Suprapubic skin (tissue), 4 donors: ENCODE measurements at regions not wholly inside any gene's neighbourhood (a gene's known extent, or its start where the extent isn't known, plus 50 kb on each side); places are given as distances from the start of the nearest gene placed in this dataset.

Experiments used
- DNase-seq, 2 donors: peaks; one replicate each; pipeline ENCODE4 v3.0.0-alpha.2; 2019; ENCODE audit warnings: low spot score in 2 of 2
- H3K27ac ChIP-seq: fragments of 200-600 bp; sonication (generic); one replicate; pipeline ENCODE4 v1.5.1; 2019
- H3K27me3 ChIP-seq: fragments of 200-600 bp; sonication (generic); one replicate; pipeline ENCODE4 v1.5.1; 2019
- H3K36me3 ChIP-seq: fragments of 200-600 bp; sonication (generic); one replicate; pipeline ENCODE4 v1.5.1; 2019
- H3K4me1 ChIP-seq: fragments of 200-600 bp; sonication (generic); one replicate; pipeline ENCODE4 v1.5.1; 2019
- H3K4me3 ChIP-seq: fragments of 200-600 bp; sonication (generic); one replicate; pipeline ENCODE4 v1.5.1; 2019; ENCODE audit warnings: mild to moderate bottlenecking
- H3K9me3 ChIP-seq: fragments of 200-600 bp; sonication (generic); one replicate; pipeline ENCODE4 v1.5.1; 2019
- EP300 ChIP-seq: sonication (generic); formaldehyde crosslinking; IDR thresholded peaks from one replicate; pipeline ENCODE4 v1.6.1; 2017; ENCODE audit warnings: antibody characterized with exemption
- POLR2A ChIP-seq, 2 donors: fragments of 450-650 bp; IDR thresholded peaks; one replicate each; pipeline ENCODE4 v1.6.1; 2017; ENCODE audit warnings: antibody characterized with exemption in 2 of 2, mild to moderate bottlenecking in 2 of 2, moderate library complexity in 2 of 2
- POLR2AphosphoS5 ChIP-seq, 3 donors: sonication (generic); formaldehyde crosslinking; IDR thresholded peaks; one replicate each; pipeline ENCODE4 v1.6.1; 2017; ENCODE audit warnings: antibody characterized with exemption in 3 of 3
- WGBS: methylation state at CpG from one replicate; pipeline ENCODE4 v1.1.5; 2018; 5-methylcytosine and 5-hydroxymethylcytosine counted together
- TF ChIP-seq, protein P1 (sequence below), 2 donors: fragments of 200-600 bp in 1 of 2; fragments of 450-650 bp in 1 of 2; sonication (generic) in 1 of 2; IDR thresholded peaks; one replicate each; pipeline ENCODE4 v1.5.1; 2016 to 2019; ENCODE audit warnings: antibody characterized with exemption in 2 of 2, mild to moderate bottlenecking in 1 of 2, moderate library complexity in 1 of 2

DNA sequence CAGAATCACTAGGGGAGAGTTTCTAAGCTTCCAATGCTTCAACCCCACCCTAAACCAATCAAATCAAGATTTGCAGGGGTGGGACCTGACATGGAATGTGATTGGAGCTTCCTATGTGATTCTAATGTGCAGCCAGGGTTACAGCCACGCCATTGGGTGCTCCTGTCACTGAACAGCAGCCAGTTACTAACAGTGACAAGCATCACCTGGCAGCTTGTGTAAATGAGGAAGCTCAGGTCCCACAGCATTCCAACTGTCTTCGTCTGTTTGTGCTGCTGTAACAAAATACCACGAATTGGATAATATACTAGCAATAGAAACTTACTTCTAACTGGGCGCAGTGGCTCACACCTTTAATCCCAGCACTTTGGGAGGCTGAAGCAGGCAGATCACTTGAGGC is 294.9 kb downstream of the SHQ1 start:
- H3K4me1 ChIP-seq, result no peaks in the 10 kb centered on the region
- WGBS, result 74% methylated on average over 4 of the region's 4 CpGs
- H3K4me3 ChIP-seq, result no peak overlapping the region
- no peaks in the 10 kb centered on the region for H3K27me3 ChIP-seq
- H3K36me3 ChIP-seq, result no peaks in the 10 kb centered on the region
- H3K9me3 ChIP-seq, result no peaks in the 10 kb centered on the region
- TF ChIP-seq POLR2AphosphoS5 (IDR thresholded peaks at IDR 0.05), result no peak
- no peak for TF ChIP-seq POLR2A (IDR thresholded peaks at IDR 0.05)
- TF ChIP-seq, protein P1, sequence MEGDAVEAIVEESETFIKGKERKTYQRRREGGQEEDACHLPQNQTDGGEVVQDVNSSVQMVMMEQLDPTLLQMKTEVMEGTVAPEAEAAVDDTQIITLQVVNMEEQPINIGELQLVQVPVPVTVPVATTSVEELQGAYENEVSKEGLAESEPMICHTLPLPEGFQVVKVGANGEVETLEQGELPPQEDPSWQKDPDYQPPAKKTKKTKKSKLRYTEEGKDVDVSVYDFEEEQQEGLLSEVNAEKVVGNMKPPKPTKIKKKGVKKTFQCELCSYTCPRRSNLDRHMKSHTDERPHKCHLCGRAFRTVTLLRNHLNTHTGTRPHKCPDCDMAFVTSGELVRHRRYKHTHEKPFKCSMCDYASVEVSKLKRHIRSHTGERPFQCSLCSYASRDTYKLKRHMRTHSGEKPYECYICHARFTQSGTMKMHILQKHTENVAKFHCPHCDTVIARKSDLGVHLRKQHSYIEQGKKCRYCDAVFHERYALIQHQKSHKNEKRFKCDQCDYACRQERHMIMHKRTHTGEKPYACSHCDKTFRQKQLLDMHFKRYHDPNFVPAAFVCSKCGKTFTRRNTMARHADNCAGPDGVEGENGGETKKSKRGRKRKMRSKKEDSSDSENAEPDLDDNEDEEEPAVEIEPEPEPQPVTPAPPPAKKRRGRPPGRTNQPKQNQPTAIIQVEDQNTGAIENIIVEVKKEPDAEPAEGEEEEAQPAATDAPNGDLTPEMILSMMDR (IDR thresholded peaks at IDR 0.05), result no peak
- TF ChIP-seq EP300, result no peak
- no peak overlapping the region for H3K27ac ChIP-seq
- no peak for DNase-seq

DNA sequence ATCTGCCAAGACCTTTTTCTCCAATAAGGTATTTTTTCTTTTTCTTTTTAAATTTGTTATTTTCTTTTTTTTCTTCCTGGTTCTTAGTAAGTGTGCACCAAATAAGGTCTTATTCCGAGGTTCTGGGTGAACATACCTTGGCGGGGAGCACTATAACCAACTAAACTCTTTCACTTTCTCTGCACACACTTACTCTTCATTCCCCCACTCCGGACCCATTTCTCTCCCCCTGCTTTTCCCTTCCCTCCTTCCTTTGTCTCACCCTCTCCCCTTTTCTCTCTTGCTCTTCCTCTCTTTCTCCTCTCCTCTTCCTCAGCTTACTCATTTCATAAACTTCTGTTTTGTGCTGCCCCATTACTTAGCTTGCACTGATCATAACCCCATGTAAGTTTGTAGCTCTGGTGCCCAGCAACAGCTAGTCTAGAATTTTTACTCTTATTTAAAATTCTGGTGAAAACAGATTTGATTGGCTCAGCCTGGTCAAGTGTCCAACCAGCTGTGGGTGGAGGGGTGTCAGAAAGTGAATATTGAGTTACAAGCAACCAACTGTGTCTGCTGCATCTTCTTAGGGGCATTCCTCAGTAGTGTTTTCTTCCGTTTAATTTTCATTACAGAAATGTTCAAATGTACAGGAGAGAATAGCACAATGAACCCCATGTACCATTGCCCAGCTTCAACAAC is 297.5 kb downstream of the SHQ1 start:
- TF ChIP-seq, protein P1 (IDR thresholded peaks at IDR 0.05), result no peak
- TF ChIP-seq POLR2AphosphoS5 (IDR thresholded peaks at IDR 0.05) (no peak), EP300 (no peak), POLR2A (IDR thresholded peaks at IDR 0.05) (no peak)
- WGBS, result 96% methylated on average over 4 of the region's 4 CpGs
- no peak for DNase-seq
- no peaks in the 10 kb centered on the region for H3K4me1 ChIP-seq
- H3K27ac ChIP-seq, result no peak overlapping the region
- H3K4me3 ChIP-seq, result no peak overlapping the region
- H3K27me3 ChIP-seq, result no peaks in the 10 kb centered on the region
- no peaks in the 10 kb centered on the region for H3K36me3 ChIP-seq
- H3K9me3 ChIP-seq, result no peaks in the 10 kb centered on the region

DNA sequence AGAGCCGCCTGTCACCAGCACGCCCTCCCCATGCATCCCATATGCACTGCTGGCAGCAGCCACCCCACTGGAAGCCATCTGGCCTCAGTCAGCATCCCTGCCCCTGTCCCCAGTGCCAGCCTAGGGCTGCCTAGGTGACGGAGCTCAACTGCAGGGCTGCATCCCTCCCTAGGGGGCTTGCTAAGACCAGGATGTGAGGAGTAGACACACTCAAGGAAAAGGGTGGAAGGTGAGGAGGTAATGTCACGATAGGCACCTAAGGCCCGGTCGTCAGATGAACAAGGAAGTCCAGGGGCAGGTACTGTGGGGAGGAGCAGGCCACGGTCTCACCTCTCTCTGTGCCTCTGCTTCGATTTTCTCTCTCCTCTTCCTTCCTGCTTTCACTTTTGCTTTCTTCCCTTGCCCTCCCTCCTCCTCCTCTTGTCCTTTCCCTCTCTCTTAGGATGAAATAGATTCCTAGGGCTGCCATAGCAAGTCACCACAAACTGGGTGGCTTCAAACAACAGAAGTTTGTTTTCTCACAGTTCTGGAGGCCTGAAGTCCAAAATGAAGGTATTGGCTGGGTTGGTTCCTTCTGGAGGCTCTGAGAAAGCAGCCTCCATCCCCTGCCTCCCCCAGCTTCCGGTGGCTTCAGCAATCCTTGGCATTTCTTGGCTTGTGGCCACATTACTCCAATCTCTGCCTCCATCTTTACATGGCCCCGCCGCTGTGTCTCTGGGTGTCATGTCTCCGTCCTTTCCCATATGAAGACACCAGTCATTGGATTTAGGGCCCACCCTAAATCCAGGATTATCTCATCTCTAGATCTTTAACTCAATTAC is 298.3 kb downstream of the SHQ1 start:
- Histone ChIP-seq H3K4me3 (no peak overlapping the region), H3K27ac (no peak overlapping the region), H3K27me3 (no peaks in the 10 kb centered on the region), H3K9me3 (no peaks in the 10 kb centered on the region), H3K4me1 (no peaks in the 10 kb centered on the region), H3K36me3 (no peaks in the 10 kb centered on the region)
- TF ChIP-seq POLR2AphosphoS5 (IDR thresholded peaks at IDR 0.05), result no peak
- no peak for DNase-seq
- WGBS, result 86% methylated on average over 12 of the region's 12 CpGs

DNA sequence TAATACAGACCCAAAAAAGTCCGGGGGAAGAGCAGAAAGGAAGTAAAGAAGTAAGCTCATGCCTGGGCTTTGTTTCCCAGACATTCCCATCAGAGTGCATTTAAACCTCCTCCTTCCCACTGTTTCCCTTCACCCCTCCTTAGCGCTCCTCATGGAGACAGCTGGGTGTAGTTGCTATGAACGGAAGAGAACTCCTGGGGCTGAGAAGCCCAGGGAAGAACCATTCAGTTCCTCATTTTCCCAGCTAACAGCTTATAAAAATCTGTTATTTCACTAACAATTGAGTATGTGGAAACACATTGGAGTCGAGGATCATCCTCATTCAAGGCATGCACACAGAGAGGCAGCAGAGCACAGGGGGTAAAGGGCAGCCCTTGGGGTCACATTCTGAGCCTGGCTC is 299.3 kb downstream of the SHQ1 start:
- no peaks in the 10 kb centered on the region for H3K9me3 ChIP-seq
- 65% methylated on average over 4 of the region's 4 CpGs for WGBS
- H3K4me1 ChIP-seq, result no peaks in the 10 kb centered on the region
- H3K27me3 ChIP-seq, result no peaks in the 10 kb centered on the region
- H3K4me3 ChIP-seq, result no peak overlapping the region
- no peaks in the 10 kb centered on the region for H3K36me3 ChIP-seq
- no peak overlapping the region for H3K27ac ChIP-seq
- DNase-seq, result no peak
- no peak for TF ChIP-seq POLR2AphosphoS5 (IDR thresholded peaks at IDR 0.05)
- no peak for TF ChIP-seq EP300
- TF ChIP-seq, protein P1 (IDR thresholded peaks at IDR 0.05), result no peak
- TF ChIP-seq POLR2A (IDR thresholded peaks at IDR 0.05), result no peak

DNA sequence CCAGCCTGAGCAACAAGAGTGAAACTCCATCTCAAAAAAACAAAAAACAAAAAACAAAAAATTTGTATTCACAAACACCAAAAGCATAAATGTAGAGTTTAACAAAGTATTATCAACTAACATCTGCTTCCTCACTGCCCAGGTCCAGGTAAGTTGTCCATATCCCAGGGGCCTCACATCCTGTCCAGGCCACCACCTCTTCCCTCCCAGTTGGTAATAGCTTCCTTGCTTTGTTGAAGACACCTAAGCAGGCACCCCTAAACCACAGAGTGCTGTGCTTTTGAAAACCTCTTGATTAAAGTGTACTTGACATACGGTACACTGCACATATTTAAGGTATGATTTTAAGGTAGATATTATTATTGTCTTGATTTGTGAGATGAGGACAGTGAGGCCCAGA is 299.8 kb downstream of the SHQ1 start:
- Histone ChIP-seq H3K4me1 (no peaks in the 10 kb centered on the region), H3K36me3 (no peaks in the 10 kb centered on the region), H3K27me3 (no peaks in the 10 kb centered on the region), H3K27ac (no peak overlapping the region), H3K9me3 (no peaks in the 10 kb centered on the region), H3K4me3 (no peak overlapping the region)
- DNase-seq, result no peak
- 0% methylated on average over 1 of the region's 1 CpG for WGBS
- TF ChIP-seq POLR2AphosphoS5 (IDR thresholded peaks at IDR 0.05), result no peak
- no peak for TF ChIP-seq POLR2A (IDR thresholded peaks at IDR 0.05)

DNA sequence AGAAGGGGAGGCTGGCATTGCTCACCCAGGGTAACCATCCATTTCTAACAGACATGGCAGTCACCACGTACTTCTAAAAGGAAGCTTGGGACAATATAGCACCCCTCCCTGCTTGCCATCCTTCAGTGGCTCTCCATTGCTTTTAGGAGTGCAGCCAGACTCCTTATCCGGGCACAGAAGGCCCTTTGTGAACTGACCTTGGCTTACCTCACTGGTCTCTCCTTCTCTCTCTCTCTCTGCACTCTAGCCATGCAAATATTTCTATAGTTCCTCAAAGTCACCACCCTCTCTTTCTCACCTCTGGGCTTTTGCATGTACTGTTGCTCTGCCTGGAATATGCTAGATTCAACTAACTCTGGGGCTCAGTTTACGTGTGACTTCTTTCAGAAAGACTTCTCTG is 301.1 kb downstream of the SHQ1 start:
- no peak overlapping the region for H3K27ac ChIP-seq
- H3K4me1 ChIP-seq, result no peaks in the 10 kb centered on the region
- no peak for DNase-seq
- H3K27me3 ChIP-seq, result no peaks in the 10 kb centered on the region
- H3K4me3 ChIP-seq, result no peak overlapping the region
- no peaks in the 10 kb centered on the region for H3K36me3 ChIP-seq
- WGBS, result 86% methylated on average over 3 of the region's 3 CpGs
- H3K9me3 ChIP-seq, result no peaks in the 10 kb centered on the region
- no peak for TF ChIP-seq POLR2AphosphoS5 (IDR thresholded peaks at IDR 0.05)
- TF ChIP-seq, protein P1 (IDR thresholded peaks at IDR 0.05), result no peak
- TF ChIP-seq POLR2A (IDR thresholded peaks at IDR 0.05), result no peak
- no peak for TF ChIP-seq EP300
